GM11168 (cell line): ENCODE measurements at regions not wholly inside any gene's neighbourhood (a gene's known extent, or its start where the extent isn't known, plus 50 kb on each side); places are given as distances from the start of the nearest gene placed in this dataset.

Experiments used
- in situ Hi-C: fragments of 300-500 bp; cut with MboI; formaldehyde crosslinking; loops from one replicate; pipeline ENCODE4 v1.12.0; 2022; ENCODE audit warnings: low sequenced_read_pairs; ENCODE audit not compliant: unreplicated experiment

DNA sequence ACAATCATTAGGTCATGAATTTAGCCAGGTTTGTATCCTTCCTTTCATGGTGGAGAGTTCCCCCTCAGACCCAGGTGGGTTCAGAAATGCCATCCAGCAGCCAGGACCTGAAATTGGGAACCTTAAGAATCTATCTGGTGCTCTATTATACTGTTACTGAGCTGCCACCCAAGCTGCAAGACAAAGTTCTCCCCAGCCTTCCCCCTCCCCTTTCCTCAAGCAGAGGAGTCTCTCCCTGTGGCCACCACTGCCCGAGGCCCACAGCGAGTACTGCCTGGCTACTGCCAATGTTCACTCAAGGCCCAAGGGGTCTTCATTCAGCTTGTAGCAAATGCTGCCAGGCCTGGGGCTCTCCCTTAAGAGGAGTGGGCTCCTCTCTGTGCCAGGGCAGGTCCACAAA lies 133.8 kb downstream of the TMEM38B start:
- in situ Hi-C loops, result loop anchor here (25.0 kb wide), 1 partner anchor 1334 kb away; no protein-coding TSS in a partner anchor

GRCh38 chr9:105828596-105829213 lies 134.4 kb downstream of the TMEM38B start:
- in situ Hi-C loops, result loop anchor here (25.0 kb wide), 1 partner anchor 1334 kb away; no protein-coding TSS in a partner anchor

DNA sequence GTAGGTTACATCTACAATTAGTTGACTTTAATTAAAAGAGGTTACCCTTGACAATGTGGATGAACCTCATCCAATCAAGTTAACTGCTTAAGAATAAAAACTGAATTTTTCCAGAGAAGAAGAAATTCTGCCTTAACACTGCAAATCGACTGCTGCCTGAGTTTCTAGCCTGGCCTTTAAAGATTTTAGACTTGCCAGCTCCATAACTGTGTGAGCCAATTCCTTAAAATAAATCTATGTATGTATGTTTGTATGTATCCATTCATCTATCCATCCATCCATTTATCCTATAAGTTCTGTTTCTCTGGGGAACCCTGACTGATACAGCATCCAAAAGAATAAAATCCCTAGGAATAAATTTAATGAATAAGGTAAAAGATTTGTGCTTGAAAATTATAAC lies 136.1 kb downstream of the TMEM38B start:
- in situ Hi-C loops, result loop anchor here (25.0 kb wide), 1 partner anchor 1332 kb away; no protein-coding TSS in a partner anchor

GRCh38 chr9:105832096-105832710 lies 137.9 kb downstream of the TMEM38B start:
- in situ Hi-C loops, result loop anchor here (25.0 kb wide), 1 partner anchor 1330 kb away; no protein-coding TSS in a partner anchor

GRCh38 chr9:105833271-105833975 lies 139.1 kb downstream of the TMEM38B start:
- in situ Hi-C loops, result loop anchor here (25.0 kb wide), 1 partner anchor 1329 kb away; no protein-coding TSS in a partner anchor

DNA sequence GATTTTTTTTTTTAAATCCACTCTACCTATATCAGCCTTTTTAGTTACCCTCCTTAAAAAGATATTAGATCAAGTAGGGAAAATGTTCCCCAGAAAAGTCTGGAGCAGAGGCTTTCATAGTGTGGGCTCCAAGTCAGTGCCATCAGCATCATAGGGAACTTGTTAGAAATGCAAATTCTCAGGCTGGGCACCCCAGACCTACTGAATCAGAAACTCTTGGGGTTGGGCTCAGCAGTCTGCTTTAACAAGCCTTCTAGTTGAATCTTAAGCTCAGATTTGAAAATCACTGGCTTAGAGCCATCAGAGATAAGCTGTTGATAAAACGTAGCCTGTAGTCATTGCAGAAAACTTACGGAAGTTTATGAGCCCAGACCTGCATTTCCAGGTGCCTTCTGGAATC lies 140.1 kb downstream of the TMEM38B start:
- in situ Hi-C loops, result loop anchor here (25.0 kb wide), 1 partner anchor 1328 kb away; no protein-coding TSS in a partner anchor

DNA sequence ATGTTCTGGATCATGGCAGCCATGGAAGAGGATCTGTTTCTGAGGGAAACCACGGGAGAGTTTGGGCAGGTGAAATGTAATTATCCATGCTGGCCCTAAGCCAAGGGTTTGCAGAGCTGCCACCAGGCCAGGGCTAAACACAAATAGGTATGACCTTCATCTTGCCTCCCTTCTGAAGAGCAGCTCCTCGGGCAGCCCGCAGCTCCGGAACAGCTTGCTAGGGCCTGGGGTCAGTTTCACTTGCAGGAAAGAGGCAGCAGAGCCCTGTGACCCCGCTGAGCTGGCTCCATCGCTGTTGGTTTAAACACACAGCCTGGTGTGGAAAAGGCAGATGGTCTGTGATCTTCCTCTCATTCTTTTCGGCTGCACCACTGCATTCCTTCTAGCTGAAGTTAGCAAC lies 141.4 kb downstream of the TMEM38B start:
- in situ Hi-C loops, result loop anchor here (25.0 kb wide), 1 partner anchor 1327 kb away; no protein-coding TSS in a partner anchor

- in situ Hi-C loops, result loop anchor here (25.0 kb wide), 1 partner anchor 1325 kb away; no protein-coding TSS in a partner anchor
These were observed 142.8 kb downstream of the TMEM38B start for GRCh38 chr9:105836936-105837660.

GRCh38 chr9:105841562-105841961 lies 147.2 kb downstream of the TMEM38B start:
- in situ Hi-C loops, result loop anchor here (25.0 kb wide), 1 partner anchor 1321 kb away; no protein-coding TSS in a partner anchor

GRCh38 chr9:105842023-105842644 lies 147.8 kb downstream of the TMEM38B start:
- in situ Hi-C loops, result loop anchor here (25.0 kb wide), 1 partner anchor 1320 kb away; no protein-coding TSS in a partner anchor

DNA sequence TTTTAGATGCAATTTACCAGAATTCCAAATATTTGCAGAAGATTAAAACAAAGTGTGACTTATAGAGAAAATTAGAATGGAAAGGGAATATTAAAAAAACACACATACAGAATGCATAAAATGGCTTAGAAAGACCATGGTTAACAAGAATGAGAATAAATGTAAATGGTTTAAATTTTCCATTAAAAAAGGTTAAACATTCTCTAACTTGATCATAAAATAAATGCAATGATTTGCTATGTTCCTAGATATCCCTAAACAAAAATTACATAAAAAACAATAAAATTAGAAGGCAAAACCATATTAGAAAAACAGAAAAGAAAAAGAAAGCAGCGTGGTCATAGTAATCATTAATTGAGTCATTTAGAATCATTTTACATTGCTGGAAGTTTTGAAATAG lies 152.5 kb downstream of the TMEM38B start:
- in situ Hi-C loops, result loop anchor here (25.0 kb wide), 1 partner anchor 1315 kb away; no protein-coding TSS in a partner anchor

DNA sequence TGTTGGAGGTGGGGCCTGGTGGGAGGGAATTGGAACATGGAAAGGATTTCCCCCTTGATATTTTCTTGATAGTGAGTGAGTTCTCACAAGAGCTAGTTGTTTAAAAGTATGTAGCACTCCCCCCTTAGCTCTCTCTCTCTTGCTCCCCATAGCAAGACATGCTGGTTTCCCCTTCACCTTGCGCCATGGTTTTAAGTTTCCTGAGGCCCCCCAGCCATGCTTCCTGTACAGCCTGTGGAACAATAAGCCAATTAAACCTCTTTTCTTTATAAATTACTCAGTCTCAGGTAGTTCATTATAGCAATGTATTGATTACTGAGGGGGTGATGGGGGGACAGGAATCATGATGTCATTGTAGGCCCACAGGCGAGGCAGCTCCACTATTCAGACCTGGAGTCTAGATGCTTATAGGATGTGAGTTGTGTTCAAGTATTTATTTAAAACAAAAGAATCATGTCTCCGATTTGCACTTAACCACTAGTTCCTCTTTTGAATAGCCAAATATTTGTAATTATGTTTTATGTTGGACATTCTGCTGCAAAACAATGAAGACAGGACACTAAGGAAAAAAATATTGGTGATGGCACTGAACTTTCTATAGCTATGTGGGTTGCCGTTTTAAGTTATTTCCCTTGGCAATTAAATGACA lies 156.6 kb downstream of the TMEM38B start:
- in situ Hi-C loops, result no loop called here

GRCh38 chr9:105854026-105854782 lies 159.9 kb downstream of the TMEM38B start:
- in situ Hi-C loops, result no loop called here

- in situ Hi-C loops, result no loop called here
These were observed 160.7 kb downstream of the TMEM38B start for GRCh38 chr9:105854783-105855724.

DNA sequence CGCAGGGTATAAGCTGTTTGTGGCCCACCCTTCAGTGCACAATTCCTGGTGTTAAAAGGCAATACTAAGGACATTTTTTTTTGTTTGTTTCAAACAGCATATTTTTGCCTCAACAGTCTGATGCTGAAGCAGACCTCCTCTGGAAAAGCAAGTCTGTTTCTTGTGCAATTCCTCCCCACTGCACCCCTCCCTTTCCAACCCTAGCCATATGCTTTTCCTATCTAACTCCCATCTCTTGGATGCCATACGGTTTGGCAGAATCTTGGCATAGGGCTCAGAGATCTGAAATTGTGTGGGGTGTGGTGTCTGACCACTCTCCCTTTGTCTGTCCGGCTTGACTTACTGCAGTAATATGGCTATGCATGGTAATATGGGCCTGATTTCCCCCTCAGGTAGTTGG lies 161.6 kb downstream of the TMEM38B start:
- in situ Hi-C loops, result no loop called here

DNA sequence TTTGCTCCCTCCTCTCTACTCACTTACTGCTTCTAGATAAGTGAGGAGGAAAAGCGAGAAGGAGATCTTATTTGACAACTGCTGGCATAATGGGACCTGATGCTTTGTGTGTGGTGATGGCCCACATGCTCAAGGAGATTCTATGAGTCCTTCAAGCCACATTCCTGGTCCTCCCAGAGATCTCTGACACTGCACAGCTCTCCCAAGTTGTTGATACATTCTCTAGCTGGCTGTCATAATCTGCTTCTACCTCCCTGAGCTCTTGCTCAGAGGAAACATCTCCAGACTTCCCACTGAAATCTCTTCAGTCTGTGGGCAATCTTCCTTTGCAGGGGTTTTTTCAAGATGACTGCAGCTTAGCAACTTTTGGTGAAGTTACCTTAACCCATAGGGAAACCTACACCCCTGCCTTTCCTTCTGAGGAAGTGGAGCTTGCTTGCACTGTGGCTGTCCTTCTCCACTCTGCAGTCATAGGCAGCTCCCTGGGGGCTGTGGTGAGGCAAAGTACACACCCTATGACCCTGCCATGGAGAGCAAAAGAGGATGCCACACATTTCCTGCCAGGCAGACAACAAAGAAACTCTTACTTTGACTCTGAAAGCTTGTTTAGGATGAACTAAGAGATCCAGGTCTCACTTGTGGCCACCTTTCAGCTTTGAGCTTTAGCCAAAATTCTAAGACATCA lies 163.8 kb downstream of the TMEM38B start:
- in situ Hi-C loops, result no loop called here

GRCh38 chr9:105858877-105859276 lies 164.5 kb downstream of the TMEM38B start:
- in situ Hi-C loops, result no loop called here
